Suprapubic skin (tissue), 4 donors: ENCODE measurements at regions not wholly inside any gene's neighbourhood (a gene's known extent, or its start where the extent isn't known, plus 50 kb on each side); places are given as distances from the start of the nearest gene placed in this dataset.

Experiments used
- DNase-seq, 2 donors: peaks; one replicate each; pipeline ENCODE4 v3.0.0-alpha.2; 2019; ENCODE audit warnings: low spot score in 2 of 2
- H3K27ac ChIP-seq: fragments of 200-600 bp; sonication (generic); one replicate; pipeline ENCODE4 v1.5.1; 2019
- H3K27me3 ChIP-seq: fragments of 200-600 bp; sonication (generic); one replicate; pipeline ENCODE4 v1.5.1; 2019
- H3K36me3 ChIP-seq: fragments of 200-600 bp; sonication (generic); one replicate; pipeline ENCODE4 v1.5.1; 2019
- H3K4me1 ChIP-seq: fragments of 200-600 bp; sonication (generic); one replicate; pipeline ENCODE4 v1.5.1; 2019
- H3K4me3 ChIP-seq: fragments of 200-600 bp; sonication (generic); one replicate; pipeline ENCODE4 v1.5.1; 2019; ENCODE audit warnings: mild to moderate bottlenecking
- H3K9me3 ChIP-seq: fragments of 200-600 bp; sonication (generic); one replicate; pipeline ENCODE4 v1.5.1; 2019
- CTCF ChIP-seq, 2 donors: fragments of 200-600 bp in 1 of 2; fragments of 450-650 bp in 1 of 2; sonication (generic) in 1 of 2; IDR thresholded peaks; one replicate each; pipeline ENCODE4 v1.5.1; 2016 to 2019; ENCODE audit warnings: antibody characterized with exemption in 2 of 2, mild to moderate bottlenecking in 1 of 2, moderate library complexity in 1 of 2
- EP300 ChIP-seq: sonication (generic); formaldehyde crosslinking; IDR thresholded peaks from one replicate; pipeline ENCODE4 v1.6.1; 2017; ENCODE audit warnings: antibody characterized with exemption
- POLR2A ChIP-seq, 2 donors: fragments of 450-650 bp; IDR thresholded peaks; one replicate each; pipeline ENCODE4 v1.6.1; 2017; ENCODE audit warnings: antibody characterized with exemption in 2 of 2, mild to moderate bottlenecking in 2 of 2, moderate library complexity in 2 of 2
- POLR2AphosphoS5 ChIP-seq, 3 donors: sonication (generic); formaldehyde crosslinking; IDR thresholded peaks; one replicate each; pipeline ENCODE4 v1.6.1; 2017; ENCODE audit warnings: antibody characterized with exemption in 3 of 3
- WGBS: methylation state at CpG from one replicate; pipeline ENCODE4 v1.1.5; 2018; 5-methylcytosine and 5-hydroxymethylcytosine counted together

GRCh38 chr9:75432888-75433287 lies 344.6 kb downstream of the OSTF1 start:
- Histone ChIP-seq H3K4me1 (peaks cover 8% of the 10 kb centered on the region), H3K27me3 (no peaks in the 10 kb centered on the region), H3K27ac (peak overlapping the region; percentile 71), H3K4me3 (no peak overlapping the region), H3K9me3 (no peaks in the 10 kb centered on the region), H3K36me3 (no peaks in the 10 kb centered on the region)
- TF ChIP-seq EP300 (no peak), POLR2AphosphoS5 (IDR thresholded peaks at IDR 0.05) (peak in 2 of 3 donors; percentile 56 to 70)
- no peak for DNase-seq

- H3K4me1 ChIP-seq = no peaks in the 10 kb centered on the region
- no peak overlapping the region for H3K4me3 ChIP-seq
- TF ChIP-seq POLR2AphosphoS5 (IDR thresholded peaks at IDR 0.05) (no peak), CTCF (IDR thresholded peaks at IDR 0.05) (no peak), POLR2A (IDR thresholded peaks at IDR 0.05) (no peak), EP300 (no peak)
- DNase-seq = no peak
- H3K27ac ChIP-seq = no peak overlapping the region
- 82% methylated on average over 2 of the region's 2 CpGs for WGBS
- H3K27me3 ChIP-seq = no peaks in the 10 kb centered on the region
- H3K36me3 ChIP-seq = no peaks in the 10 kb centered on the region
- no peaks in the 10 kb centered on the region for H3K9me3 ChIP-seq
These were observed 350.4 kb downstream of the OSTF1 start for GRCh38 chr9:75438716-75439115.

DNA sequence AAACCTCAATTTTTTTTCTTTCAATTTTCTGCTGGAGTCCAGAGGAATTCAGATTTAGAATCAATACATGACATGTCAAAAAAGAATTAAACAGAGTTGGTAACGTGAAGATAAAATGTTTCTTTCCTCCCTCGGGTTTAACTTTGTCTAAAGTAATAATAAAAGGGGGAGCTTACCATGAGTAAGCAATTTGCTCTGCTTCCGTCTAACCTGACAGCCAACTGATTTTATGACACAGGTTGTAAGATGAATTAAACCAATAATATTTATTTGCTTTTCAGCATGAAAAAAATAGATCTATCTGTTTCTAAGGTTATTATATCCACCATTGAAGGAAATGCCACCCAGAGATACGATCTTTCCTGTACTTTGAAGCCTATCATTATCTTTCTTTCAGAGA lies 352.6 kb downstream of the OSTF1 start:
- Histone ChIP-seq H3K27me3 (no peaks in the 10 kb centered on the region), H3K27ac (no peak overlapping the region), H3K4me1 (no peaks in the 10 kb centered on the region), H3K4me3 (no peak overlapping the region), H3K36me3 (no peaks in the 10 kb centered on the region), H3K9me3 (no peaks in the 10 kb centered on the region)
- TF ChIP-seq POLR2A (IDR thresholded peaks at IDR 0.05) (no peak), CTCF (IDR thresholded peaks at IDR 0.05) (no peak), EP300 (no peak), POLR2AphosphoS5 (IDR thresholded peaks at IDR 0.05) (no peak)
- 71% methylated on average over 4 of the region's 4 CpGs for WGBS
- DNase-seq = no peak

DNA sequence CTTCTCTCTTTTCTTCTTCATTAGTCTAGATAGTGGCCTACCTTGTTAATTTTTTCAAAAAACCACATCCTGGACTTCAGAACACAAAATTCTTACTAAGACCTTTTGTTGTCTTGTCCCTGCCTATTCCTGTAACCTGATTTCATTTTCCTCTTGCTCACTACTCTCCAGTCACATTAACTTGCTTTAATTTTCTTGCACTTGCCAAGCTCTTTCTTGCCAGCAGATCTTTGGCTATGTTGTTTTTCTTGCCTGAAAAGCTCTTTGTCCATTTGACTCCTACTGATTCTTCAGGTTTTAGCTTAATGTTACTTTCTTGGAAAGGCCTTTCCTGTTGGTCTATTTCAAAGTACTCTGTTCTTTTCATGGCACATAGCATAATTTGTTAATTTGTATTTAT lies 356.8 kb downstream of the OSTF1 start:
- DNase-seq = no peak
- H3K9me3 ChIP-seq = no peaks in the 10 kb centered on the region
- no peaks in the 10 kb centered on the region for H3K27me3 ChIP-seq
- no peaks in the 10 kb centered on the region for H3K4me1 ChIP-seq
- no peak overlapping the region for H3K27ac ChIP-seq
- no peak for TF ChIP-seq EP300
- no peak for TF ChIP-seq POLR2AphosphoS5 (IDR thresholded peaks at IDR 0.05)
- no peak for TF ChIP-seq POLR2A (IDR thresholded peaks at IDR 0.05)
- no peak for TF ChIP-seq CTCF (IDR thresholded peaks at IDR 0.05)
- no peak overlapping the region for H3K4me3 ChIP-seq
- no peaks in the 10 kb centered on the region for H3K36me3 ChIP-seq

DNA sequence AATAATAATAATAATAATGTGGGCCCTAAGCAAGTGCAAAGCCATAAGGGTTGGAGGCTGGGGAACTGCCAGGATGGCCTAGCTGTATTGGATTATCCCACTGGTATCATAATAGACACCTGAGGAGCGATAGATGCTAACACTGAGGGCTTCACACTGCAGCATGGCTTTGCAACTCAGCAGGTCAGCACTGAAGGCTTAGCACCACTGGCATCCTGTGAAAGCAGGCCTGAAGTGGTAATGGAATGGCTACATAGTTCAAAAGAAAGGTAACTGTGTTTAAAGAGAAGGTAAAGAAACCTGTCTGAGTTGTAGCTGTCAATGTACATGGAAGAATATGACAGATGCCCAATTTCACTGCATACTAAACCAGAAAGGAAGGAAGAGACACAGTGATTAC lies 359.0 kb downstream of the OSTF1 start:
- no peak for DNase-seq
- peaks cover 12% of the 10 kb centered on the region for H3K4me1 ChIP-seq
- H3K4me3 ChIP-seq = no peak overlapping the region
- H3K9me3 ChIP-seq = no peaks in the 10 kb centered on the region
- 93% methylated on average over 1 of the region's 1 CpG for WGBS
- H3K27ac ChIP-seq = no peak overlapping the region
- H3K36me3 ChIP-seq = no peaks in the 10 kb centered on the region
- no peaks in the 10 kb centered on the region for H3K27me3 ChIP-seq
- TF ChIP-seq CTCF (IDR thresholded peaks at IDR 0.05) (no peak), POLR2A (IDR thresholded peaks at IDR 0.05) (no peak), POLR2AphosphoS5 (IDR thresholded peaks at IDR 0.05) (no peak), EP300 (no peak)

- no peaks in the 10 kb centered on the region for H3K9me3 ChIP-seq
- no peak overlapping the region for H3K4me3 ChIP-seq
- WGBS = 48% methylated on average over 2 of the region's 2 CpGs
- H3K27ac ChIP-seq = no peak overlapping the region
- H3K36me3 ChIP-seq = no peaks in the 10 kb centered on the region
- TF ChIP-seq POLR2AphosphoS5 (IDR thresholded peaks at IDR 0.05) = no peak
- no peak for TF ChIP-seq EP300
- no peak for TF ChIP-seq POLR2A (IDR thresholded peaks at IDR 0.05)
- no peak for TF ChIP-seq CTCF (IDR thresholded peaks at IDR 0.05)
- peaks cover 21% of the 10 kb centered on the region for H3K4me1 ChIP-seq
- DNase-seq = no peak
- no peaks in the 10 kb centered on the region for H3K27me3 ChIP-seq
These were observed 360.0 kb downstream of the OSTF1 start for GRCh38 chr9:75448281-75448680.
